Stimulated activated CD4-positive, alpha-beta T cell treated with anti-CD3 and anti-CD28 coated beads, Interleukin-4, amount 100 ng/mL, for 48 hours (primary cell): ENCODE measurements at regions not wholly inside any gene's neighbourhood (a gene's known extent, or its start where the extent isn't known, plus 50 kb on each side); places are given as distances from the start of the nearest gene placed in this dataset.

Source experiments
- DNase-seq, 2 donors: peaks; one replicate each; pipeline ENCODE4 v3.0.0-alpha.2; 2020; ENCODE audit warnings: low read depth in 2 of 2

DNA sequence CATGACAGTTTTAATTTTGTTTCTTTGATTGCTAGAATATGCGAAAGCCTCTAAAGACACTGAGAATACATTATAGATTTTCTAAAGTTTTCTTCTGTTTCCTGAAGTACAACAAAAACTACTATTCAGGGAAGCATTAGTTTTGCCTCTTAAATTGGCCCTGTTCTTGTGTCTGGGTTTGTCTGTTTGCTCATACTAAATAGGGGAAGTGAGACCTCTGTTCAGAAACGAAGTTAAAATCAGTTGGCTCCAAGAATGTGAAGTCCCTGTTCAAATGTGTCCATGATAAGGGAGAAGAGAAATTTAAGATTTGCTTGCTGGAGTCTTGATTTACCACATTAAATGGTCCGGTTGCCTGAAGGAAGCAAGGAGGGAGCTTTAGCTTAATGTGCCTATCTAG lies 327.3 kb upstream of the GBE1 start:
- no peak for DNase-seq

- DNase-seq, result no peak
These were observed 326.5 kb upstream of the GBE1 start for GRCh38 chr3:82087958-82088357.

- DNase-seq, result no peak
These were observed 324.5 kb upstream of the GBE1 start for GRCh38 chr3:82085851-82086475.

DNA sequence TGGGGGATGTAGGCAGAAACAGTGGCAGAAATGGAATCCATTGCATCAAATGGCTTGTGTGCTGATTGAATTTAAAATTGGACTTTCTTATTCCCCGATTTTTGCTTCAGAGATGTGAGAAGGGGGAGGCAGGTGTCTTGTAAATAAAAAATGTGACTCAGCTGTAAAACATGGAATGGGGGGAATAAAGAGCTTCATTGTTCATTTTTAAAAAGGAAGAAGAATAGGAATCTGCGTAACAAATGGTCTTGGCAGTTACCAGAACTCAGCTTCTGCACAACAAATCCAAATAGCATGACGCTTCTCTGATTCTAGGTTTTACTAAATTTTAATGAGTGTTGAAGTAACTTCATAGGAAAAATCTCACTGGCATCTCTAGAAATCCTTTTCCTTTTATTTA lies 323.9 kb upstream of the GBE1 start:
- DNase-seq, result no peak

DNA sequence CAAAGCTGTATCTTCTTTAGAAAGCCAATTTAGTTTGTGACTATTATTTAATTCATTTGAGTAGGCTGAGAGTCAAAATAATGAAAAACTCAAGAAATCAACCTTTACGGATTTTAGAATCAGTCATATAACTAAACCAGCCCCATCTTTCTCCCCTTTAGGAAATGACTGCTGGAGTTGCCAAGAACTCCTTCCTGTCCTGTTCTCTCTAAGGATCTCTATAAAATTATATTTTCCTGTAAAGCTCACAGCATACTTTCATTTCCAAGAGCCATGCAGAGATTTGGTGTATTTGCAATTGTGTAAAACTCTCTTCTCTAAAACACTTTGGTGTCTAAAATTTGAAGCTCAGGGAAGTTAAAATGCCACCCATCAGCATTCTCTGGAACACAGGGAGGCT lies 323.4 kb upstream of the GBE1 start:
- no peak for DNase-seq

- no peak for DNase-seq
These were observed 321.4 kb upstream of the GBE1 start for GRCh38 chr3:82082796-82083195.

DNA sequence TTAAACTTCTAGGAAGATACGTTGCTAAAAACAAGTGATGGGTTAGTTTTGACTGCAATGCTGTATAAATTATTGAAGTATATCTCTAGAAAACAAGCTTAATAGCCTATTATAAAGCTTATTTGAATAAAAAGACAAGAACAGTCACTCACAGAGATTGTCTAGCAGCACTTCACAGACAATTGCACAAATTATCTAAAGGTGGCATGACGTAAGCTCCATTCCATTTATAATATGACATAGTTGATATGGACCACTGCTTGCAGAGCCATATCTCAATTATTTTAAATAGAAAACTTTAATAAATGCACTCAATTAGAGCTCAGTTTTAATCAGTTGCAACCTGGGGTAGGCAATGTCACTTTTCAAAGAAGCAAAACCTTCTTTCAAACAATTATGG lies 319.9 kb upstream of the GBE1 start:
- no peak for DNase-seq

DNA sequence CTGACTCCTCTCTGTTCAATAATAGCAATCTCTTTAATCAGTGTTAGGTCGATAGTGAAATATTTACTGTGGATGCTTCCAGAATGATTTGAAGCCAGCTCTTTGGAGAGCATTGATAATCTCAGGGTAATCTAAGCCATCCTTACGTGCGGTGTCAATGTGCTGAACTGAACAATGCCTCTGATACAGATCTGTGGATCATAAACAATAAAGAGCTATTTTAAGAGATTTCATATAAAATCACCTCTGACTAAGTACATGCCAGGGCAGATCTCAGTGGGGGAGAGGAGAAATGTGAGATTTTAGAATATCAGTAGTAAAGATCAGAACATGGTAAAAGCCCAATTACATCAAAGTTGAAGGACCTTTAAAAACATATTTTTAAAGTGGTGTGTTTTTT lies 319.3 kb upstream of the GBE1 start:
- DNase-seq, result no peak

GRCh38 chr3:82080261-82080660 lies 318.8 kb upstream of the GBE1 start:
- DNase-seq, result no peak

DNA sequence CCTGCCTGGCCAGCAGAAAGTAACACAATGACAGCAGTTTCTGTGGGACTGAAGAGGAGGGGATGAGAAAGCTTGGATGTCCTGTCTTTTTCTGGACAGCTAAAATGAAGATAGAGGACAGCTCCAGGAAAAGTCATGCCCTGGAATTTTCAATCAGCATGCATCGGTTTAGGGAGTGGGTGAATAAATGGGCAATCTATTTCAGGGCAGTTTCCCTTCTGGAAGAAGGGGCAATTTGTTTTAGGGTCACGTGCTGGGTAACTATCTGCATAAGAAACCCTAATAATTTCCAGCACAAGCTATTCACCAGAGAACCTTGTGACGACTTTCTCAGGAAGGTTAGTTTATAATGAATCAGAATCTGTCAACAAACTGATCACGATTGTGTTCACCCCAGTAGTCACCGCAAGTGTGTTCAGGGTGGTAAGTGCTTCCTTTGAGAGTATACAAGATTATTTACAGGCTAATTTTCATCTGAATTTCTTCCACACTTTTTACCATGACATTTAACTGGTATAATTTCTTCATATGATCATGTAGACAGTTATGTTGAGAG lies 318.0 kb upstream of the GBE1 start:
- DNase-seq, result no peak

DNA sequence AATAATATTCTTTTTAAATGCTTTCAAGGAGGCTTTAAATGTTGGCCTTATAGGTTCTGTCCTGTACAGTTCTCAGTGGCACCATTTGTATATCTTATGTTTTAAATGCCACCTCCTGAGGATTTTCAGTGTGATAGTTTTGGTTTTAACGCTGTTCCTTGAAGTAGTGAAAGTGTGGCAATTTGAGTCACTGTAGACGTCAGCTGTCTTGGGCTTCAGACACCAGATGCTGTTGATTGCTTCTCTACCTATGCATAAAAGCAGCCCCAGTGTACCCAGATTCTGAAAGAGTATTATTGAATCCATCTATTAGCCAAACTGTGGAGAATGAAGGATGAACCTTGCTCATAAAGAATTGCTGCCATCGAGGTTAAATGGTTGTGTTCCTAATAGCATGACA lies 316.8 kb upstream of the GBE1 start:
- no peak for DNase-seq

GRCh38 chr3:82067420-82067819 lies 306.0 kb upstream of the GBE1 start:
- no peak for DNase-seq

- no peak for DNase-seq
These were observed 297.4 kb upstream of the GBE1 start for GRCh38 chr3:82058809-82059208.

DNA sequence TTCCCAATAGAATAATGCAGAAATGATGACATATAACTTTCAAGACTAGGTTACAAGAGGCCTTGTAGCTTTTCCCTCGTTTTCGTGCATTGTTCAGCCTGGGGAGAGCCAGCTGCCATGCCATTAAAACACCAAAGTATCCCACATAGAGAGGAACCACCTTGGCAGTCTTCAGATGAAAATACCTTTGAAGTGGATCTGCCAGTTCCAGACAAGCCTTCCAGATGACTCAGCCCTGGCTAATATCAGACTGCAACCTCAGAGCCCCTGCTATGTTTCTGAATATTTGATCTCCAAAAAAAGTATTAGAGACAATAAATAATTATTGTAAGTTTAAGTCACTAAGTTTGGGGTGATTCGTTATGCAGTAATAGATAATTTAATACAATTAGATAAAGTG lies 294.3 kb upstream of the GBE1 start:
- no peak for DNase-seq

DNA sequence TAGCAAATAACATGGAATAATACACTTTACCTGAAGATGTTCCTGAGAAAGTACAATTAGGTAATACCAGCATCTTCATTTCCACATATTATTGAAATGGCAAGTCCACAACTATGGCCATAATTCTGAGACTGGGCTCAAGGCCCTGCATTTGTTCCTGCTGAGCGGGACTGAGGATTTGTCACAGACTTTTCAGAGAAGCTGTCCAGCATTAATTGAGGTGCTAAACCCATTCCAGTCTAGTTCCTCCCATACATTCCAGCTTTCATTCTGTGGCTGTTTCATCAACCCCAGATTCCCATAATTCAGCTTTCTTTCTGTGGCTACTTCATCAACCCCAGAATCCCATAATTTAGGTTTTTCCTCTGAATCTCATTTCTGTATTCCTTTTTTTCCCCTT lies 293.4 kb upstream of the GBE1 start:
- no peak for DNase-seq

- no peak for DNase-seq
These were observed 291.8 kb upstream of the GBE1 start for GRCh38 chr3:82053236-82053635.

DNA sequence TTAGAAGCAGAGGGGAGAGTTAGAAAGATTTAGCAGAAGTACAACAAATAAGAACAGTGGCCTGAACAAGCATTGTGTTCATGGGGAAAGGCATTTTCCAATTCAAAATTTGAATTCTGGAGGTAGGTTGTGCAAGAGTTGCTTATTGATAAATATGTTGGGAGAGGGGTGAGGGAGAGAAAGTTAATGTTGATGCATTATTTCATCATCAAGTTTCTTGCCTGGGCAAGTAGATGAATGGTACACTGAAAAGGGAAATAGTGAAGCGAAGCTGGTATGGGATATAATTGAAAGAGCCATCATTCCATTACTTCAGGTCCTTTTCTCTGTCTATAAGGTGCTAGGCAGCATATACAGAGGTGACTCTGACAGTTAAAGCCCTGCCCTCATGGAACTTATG lies 288.9 kb upstream of the GBE1 start:
- DNase-seq, result no peak

DNA sequence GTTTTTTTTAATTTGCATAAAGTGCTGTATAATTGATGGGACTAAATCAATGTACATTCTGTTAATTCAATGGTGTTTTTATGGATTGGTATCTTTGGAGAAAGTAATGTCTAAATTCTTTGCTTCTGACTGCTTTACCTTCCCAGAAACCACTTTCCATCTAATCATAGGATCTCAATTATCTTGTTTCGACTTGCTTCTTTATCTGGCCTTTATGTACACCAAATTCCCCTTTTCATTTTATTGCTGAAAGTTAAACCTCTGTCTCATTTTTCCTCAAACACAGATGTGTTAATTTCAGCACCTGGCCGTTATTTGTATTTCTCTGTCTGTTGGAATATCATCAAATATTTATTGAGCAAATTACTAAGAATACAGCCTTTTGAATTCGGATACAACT lies 287.3 kb upstream of the GBE1 start:
- DNase-seq, result no peak

DNA sequence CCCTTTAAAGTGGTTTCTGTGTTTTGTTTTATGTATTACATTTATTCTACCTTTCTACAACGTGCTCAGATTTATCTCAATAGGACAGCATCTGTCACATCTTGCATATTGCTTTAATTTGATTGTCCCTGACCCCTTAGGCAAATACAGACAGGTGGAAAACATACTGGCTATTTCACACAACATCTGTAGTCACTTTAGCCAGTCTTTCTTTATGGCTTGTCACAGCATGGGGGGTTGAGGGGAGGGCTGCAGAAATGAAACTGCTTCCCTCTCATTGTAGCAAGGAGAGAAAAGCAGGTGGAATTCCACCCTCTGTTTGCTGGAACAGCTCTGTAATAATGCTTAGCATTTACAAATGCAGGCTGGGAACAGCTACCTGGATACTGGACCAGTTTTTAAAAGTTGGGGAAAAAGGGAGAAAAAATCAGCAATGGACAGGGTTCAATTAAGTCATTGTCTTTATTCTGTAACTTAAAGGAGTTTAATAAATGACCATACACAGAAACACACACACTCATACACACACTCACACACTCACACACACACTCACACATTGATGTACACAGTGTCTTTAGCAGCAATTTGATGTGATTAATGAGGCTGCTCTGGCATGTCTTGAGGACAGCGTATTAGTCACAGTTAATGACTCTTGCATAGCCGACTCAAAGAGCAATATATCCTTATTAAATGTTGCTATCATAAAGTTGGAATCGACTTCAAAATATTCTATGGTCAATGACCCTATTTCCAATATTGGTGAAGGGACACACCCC lies 283.7 kb upstream of the GBE1 start:
- DNase-seq, result no peak

DNA sequence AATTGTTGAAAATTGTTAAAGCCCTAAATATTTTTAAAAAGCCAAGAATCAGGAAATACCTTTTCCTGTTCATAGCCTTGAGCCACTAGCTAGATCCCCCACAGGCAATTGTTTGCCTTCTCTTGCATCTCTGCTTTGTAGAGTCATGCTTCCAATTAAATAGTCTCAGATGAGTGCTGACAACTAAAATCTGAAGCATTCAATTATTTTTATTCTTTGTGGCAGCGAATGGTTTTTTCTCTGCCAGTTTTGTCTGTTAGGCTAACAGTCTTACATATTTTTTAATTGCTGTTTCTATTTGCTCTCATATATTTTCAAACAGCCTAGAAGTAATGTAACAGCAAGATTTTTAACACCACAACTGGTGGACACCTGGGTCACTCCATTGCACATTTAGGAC lies 277.1 kb upstream of the GBE1 start:
- DNase-seq, result no peak

GRCh38 chr3:82033186-82033585 lies 271.7 kb upstream of the GBE1 start:
- no peak for DNase-seq

DNA sequence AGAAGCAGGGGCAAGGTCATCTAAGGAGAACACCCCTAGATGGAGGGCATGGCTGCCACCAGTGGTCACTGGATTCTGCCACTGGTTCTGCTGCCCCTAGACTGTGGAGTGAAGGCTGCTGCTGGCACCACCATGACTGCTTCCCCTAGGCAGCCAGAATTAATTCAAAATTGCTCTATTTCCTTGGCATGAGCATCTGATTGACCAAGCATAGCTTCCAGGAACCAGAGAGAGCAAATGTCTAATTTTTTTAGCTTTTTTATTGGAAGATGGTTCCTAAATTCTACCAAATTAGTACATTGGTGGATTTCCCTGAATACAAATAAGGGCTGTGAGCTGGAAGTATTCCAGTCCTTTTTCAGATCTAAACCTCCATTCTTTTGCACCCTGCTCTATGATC lies 270.2 kb upstream of the GBE1 start:
- DNase-seq, result no peak

GRCh38 chr3:82030916-82031315 lies 269.5 kb upstream of the GBE1 start:
- DNase-seq, result no peak

GRCh38 chr3:82022836-82023235 lies 261.4 kb upstream of the GBE1 start:
- DNase-seq, result no peak
